MM.1S (cell line): ENCODE measurements at regions not wholly inside any gene's neighbourhood (a gene's known extent, or its start where the extent isn't known, plus 50 kb on each side); places are given as distances from the start of the nearest gene placed in this dataset.

Source experiments
- EZH2 ChIP-seq: fragments of 300-600 bp; sonication (generic); optimal IDR thresholded peaks from 2 replicates; pipeline ENCODE3; 2017; ENCODE audit warnings: low read depth, mild to moderate bottlenecking, antibody characterized with exemption, low read length, mixed read lengths
- EZH2phosphoT487 ChIP-seq: fragments of 300-600 bp; sonication (generic); IDR thresholded peaks from 2 replicates; pipeline ENCODE4 v1.6.1; 2018; ENCODE audit warnings: antibody characterized with exemption, low read length
- TF ChIP-seq, protein P1 (sequence below): fragments of 300-600 bp; sonication (generic); IDR thresholded peaks from 2 replicates; pipeline ENCODE4 v1.5.1; 2016; ENCODE audit warnings: antibody characterized with exemption, low read length, mixed read lengths

DNA sequence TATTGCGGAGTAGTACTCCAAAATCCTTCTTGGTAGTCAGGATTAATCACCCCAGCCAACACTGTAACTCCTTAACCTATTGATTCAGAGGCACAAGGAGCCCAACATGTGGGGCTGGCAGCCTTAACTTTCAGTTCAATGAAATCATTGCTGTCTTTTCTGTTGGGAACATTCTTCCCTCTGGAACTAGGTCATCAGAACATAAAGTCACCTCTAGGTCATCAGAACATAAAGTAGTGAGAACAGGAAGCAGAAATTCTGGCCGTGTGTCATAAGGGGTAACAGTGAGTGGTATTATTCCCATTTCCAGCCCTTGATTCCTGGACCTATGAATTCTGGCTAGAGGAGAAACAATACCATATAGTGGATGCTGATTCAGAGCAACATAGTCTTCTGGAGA, 71.5 kb upstream of the TNIK start:
- TF ChIP-seq EZH2 (no peak), EZH2phosphoT487 (no peak)
- TF ChIP-seq, protein P1, sequence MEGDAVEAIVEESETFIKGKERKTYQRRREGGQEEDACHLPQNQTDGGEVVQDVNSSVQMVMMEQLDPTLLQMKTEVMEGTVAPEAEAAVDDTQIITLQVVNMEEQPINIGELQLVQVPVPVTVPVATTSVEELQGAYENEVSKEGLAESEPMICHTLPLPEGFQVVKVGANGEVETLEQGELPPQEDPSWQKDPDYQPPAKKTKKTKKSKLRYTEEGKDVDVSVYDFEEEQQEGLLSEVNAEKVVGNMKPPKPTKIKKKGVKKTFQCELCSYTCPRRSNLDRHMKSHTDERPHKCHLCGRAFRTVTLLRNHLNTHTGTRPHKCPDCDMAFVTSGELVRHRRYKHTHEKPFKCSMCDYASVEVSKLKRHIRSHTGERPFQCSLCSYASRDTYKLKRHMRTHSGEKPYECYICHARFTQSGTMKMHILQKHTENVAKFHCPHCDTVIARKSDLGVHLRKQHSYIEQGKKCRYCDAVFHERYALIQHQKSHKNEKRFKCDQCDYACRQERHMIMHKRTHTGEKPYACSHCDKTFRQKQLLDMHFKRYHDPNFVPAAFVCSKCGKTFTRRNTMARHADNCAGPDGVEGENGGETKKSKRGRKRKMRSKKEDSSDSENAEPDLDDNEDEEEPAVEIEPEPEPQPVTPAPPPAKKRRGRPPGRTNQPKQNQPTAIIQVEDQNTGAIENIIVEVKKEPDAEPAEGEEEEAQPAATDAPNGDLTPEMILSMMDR: no peak
